ENCODE measurements at regions not wholly inside any gene's neighbourhood (a gene's known extent, or its start where the extent isn't known, plus 50 kb on each side); places are given as distances from the start of the nearest gene placed in this dataset.

GRCh38 chr6:169395080-169395805 is 141.6 kb upstream of the THBS2 start:
- Histone ChIP-seq H3K4me1 (ENCODE audit: control insufficient read depth in 1 of 2, insufficient read depth in 2 of 2, low read length in 2 of 2) (peaks cover 0 to 4% of the 10 kb centered on the region in 2 experiments; a peak in 1 of 4 replicates), H3K27ac (ENCODE audit: low read depth, low read length) (no peak overlapping the region), H3K9me3 (ENCODE audit: control insufficient read depth in 1 of 2, insufficient read depth in 1 of 2, low read depth in 1 of 2, low read length in 2 of 2) (no peaks in the 10 kb centered on the region), H3K9me2 (ENCODE audit: insufficient read depth) (no peaks in the 10 kb centered on the region), H4K20me1 (ENCODE audit: insufficient read depth) (no peaks in the 10 kb centered on the region), H3K9ac (ENCODE audit: low read length) (no peak overlapping the region), H3K27me3 (ENCODE audit: insufficient read depth, low read length) (no peaks in the 10 kb centered on the region), H3K4me3 (replicated peaks in 1 of 2; ENCODE audit: low read depth in 1 of 2, low read length in 2 of 2) (no peak overlapping the region), H3K36me3 (ENCODE audit: control insufficient read depth in 1 of 2, insufficient read depth in 2 of 2, low read length in 2 of 2) (no peaks in the 10 kb centered on the region), H2AFZ (ENCODE audit: low read depth, low read length, poor library complexity, severe bottlenecking) (no peak overlapping the region), H3K79me2 (ENCODE audit: insufficient read depth, low read length) (no peaks in the 10 kb centered on the region), H3K4me2 (ENCODE audit: low read length) (no peak overlapping the region)
- intact Hi-C loops (cut with micrococcal nuclease), result no loop called here
- ChIA-PET CTCF (no interaction called here), RAD21 (ENCODE audit: low non-redundant PET in 1 of 2, low total read pairs in 2 of 2, uncharacterized antibody in 2 of 2, unreplicated experiment in 2 of 2) (no interaction called here), POLR2A (no interaction called here)
- no peak for TF ChIP-seq ELF1 (IDR thresholded peaks at IDR 0.05; ENCODE audit: borderline replicate concordance, low read depth)
- BruUV-seq (replicated peaks), result no TSS peak
- DNase-seq (ENCODE audit: low read depth, low spot score) (no peak), ATAC-seq (no peak)

DNA sequence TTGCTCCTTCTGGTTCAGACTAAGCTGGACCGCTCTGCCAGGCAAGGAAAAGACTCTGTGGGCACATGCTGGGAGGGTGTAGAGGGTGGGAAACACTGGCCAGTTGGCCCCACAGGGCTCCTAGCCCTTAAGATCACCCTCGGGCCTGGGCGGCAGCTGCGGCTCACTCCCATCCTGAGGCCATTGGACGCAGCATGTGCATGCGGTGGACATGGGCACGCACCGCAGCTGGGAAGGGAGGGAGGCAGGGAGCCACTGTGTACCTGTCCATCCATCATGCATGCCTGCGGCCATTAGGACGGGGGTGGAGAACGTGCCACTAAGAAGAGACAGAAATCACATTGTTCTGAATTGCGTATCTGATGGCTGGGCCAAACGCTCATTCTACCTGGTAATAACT is 140.1 kb upstream of the THBS2 start:
- Histone ChIP-seq H3K36me3 (ENCODE audit: control insufficient read depth in 1 of 2, insufficient read depth in 2 of 2, low read length in 2 of 2) (no peaks in the 10 kb centered on the region), H3K9me3 (ENCODE audit: control insufficient read depth in 1 of 2, insufficient read depth in 1 of 2, low read depth in 1 of 2, low read length in 2 of 2) (peaks cover 0 to 8% of the 10 kb centered on the region in 2 experiments; a peak in 1 of 4 replicates), H3K4me2 (ENCODE audit: low read length) (no peak overlapping the region), H3K27me3 (ENCODE audit: insufficient read depth, low read length) (no peaks in the 10 kb centered on the region), H3K9me2 (ENCODE audit: insufficient read depth) (no peaks in the 10 kb centered on the region), H4K20me1 (ENCODE audit: insufficient read depth) (no peaks in the 10 kb centered on the region), H3K27ac (ENCODE audit: low read depth, low read length) (no peak overlapping the region), H2AFZ (ENCODE audit: low read depth, low read length, poor library complexity, severe bottlenecking) (no peak overlapping the region), H3K79me2 (ENCODE audit: insufficient read depth, low read length) (no peaks in the 10 kb centered on the region), H3K4me1 (ENCODE audit: control insufficient read depth in 1 of 2, insufficient read depth in 2 of 2, low read length in 2 of 2) (peaks cover 0 to 4% of the 10 kb centered on the region in 2 experiments; a peak in 1 of 4 replicates), H3K4me3 (replicated peaks in 1 of 2; ENCODE audit: low read depth in 1 of 2, low read length in 2 of 2) (no peak overlapping the region), H3K9ac (ENCODE audit: low read length) (no peak overlapping the region)
- intact Hi-C loops (cut with micrococcal nuclease), result no loop called here
- TF ChIP-seq SIN3A (IDR thresholded peaks at IDR 0.05; ENCODE audit: low read depth) (no peak), SP1 (IDR thresholded peaks at IDR 0.05; ENCODE audit: low read depth) (no peak), ZFX (IDR thresholded peaks at IDR 0.05) (no peak), FOSL1 (IDR thresholded peaks at IDR 0.05; ENCODE audit: low read depth) (no peak), TCF7L2 (IDR thresholded peaks at IDR 0.05; ENCODE audit: borderline replicate concordance, extremely low read depth, insufficient read depth, insufficient read length) (no peak), ATF3 (IDR thresholded peaks at IDR 0.05) (no peak), CTCF (IDR thresholded peaks at IDR 0.05 in 2 of 3, conservative IDR thresholded peaks at IDR 0.05 in 1 of 3; ENCODE audit: borderline replicate concordance in 1 of 3, insufficient read depth in 1 of 3, low read depth in 2 of 3, low read length in 2 of 3) (no peak), EZH2 (IDR thresholded peaks at IDR 0.05) (no peak), POLR2AphosphoS5 (IDR thresholded peaks at IDR 0.05; ENCODE audit: low read depth, low read length) (no peak), CBX3 (IDR thresholded peaks at IDR 0.05; ENCODE audit: low read depth) (no peak), SRF (IDR thresholded peaks at IDR 0.05; ENCODE audit: low read depth) (no peak), JUND (IDR thresholded peaks at IDR 0.05) (no peak), RAD21 (IDR thresholded peaks at IDR 0.05; ENCODE audit: low read depth) (no peak), ZNF274 (IDR thresholded peaks at IDR 0.05; ENCODE audit: low read depth, low read length) (no peak), CEBPB (IDR thresholded peaks at IDR 0.05; ENCODE audit: low read depth) (no peak)
- TF ChIP-seq, protein P1, sequence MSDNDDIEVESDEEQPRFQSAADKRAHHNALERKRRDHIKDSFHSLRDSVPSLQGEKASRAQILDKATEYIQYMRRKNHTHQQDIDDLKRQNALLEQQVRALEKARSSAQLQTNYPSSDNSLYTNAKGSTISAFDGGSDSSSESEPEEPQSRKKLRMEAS (IDR thresholded peaks at IDR 0.05), result no peak
- TF ChIP-seq, protein P2, sequence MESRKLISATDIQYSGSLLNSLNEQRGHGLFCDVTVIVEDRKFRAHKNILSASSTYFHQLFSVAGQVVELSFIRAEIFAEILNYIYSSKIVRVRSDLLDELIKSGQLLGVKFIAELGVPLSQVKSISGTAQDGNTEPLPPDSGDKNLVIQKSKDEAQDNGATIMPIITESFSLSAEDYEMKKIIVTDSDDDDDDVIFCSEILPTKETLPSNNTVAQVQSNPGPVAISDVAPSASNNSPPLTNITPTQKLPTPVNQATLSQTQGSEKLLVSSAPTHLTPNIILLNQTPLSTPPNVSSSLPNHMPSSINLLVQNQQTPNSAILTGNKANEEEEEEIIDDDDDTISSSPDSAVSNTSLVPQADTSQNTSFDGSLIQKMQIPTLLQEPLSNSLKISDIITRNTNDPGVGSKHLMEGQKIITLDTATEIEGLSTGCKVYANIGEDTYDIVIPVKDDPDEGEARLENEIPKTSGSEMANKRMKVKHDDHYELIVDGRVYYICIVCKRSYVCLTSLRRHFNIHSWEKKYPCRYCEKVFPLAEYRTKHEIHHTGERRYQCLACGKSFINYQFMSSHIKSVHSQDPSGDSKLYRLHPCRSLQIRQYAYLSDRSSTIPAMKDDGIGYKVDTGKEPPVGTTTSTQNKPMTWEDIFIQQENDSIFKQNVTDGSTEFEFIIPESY (IDR thresholded peaks at IDR 0.05; ENCODE audit: extremely low read depth, insufficient replicate concordance, low read length), result no peak
- DNase-seq (ENCODE audit: low read depth, low spot score), result no peak
- CTCF ChIA-PET, result no interaction called here
- no TSS peak for BruUV-seq (replicated peaks)
- POLR2A ChIA-PET, result no interaction called here
- no peak for ATAC-seq
- RAD21 ChIA-PET (ENCODE audit: low non-redundant PET in 1 of 2, low total read pairs in 2 of 2, uncharacterized antibody in 2 of 2, unreplicated experiment in 2 of 2), result no interaction called here
